ENCODE measurements at regions not wholly inside any gene's neighbourhood (a gene's known extent, or its start where the extent isn't known, plus 50 kb on each side); places are given as distances from the start of the nearest gene placed in this dataset.

- H3K4me3 ChIP-seq (ENCODE audit: low read length, poor library complexity, severe bottlenecking): no peak overlapping the region
- no peaks in the 10 kb centered on the region for H3K9me3 ChIP-seq (ENCODE audit: insufficient read depth, low read depth, low read length)
- peaks cover 18% of the 10 kb centered on the region for H3K4me1 ChIP-seq (ENCODE audit: insufficient read depth, low read length, poor library complexity, severe bottlenecking)
- no peak overlapping the region for H2AFZ ChIP-seq (ENCODE audit: low read length)
- no peaks in the 10 kb centered on the region for H3K79me2 ChIP-seq (ENCODE audit: insufficient read depth, low read length)
- no peaks in the 10 kb centered on the region for H4K20me1 ChIP-seq (ENCODE audit: insufficient read depth, low read length, poor library complexity, severe bottlenecking)
- no peak overlapping the region for H3K9ac ChIP-seq (ENCODE audit: low read depth, low read length, poor library complexity, severe bottlenecking)
- H3K27me3 ChIP-seq (ENCODE audit: insufficient read depth, low read length, poor library complexity, severe bottlenecking): no peaks in the 10 kb centered on the region
- no peak overlapping the region for H3K4me2 ChIP-seq (ENCODE audit: low read depth, low read length, poor library complexity, severe bottlenecking)
- TF ChIP-seq CTCF (conservative IDR thresholded peaks at IDR 0.05; ENCODE audit: low read length) (no peak), EZH2phosphoT487 (IDR thresholded peaks at IDR 0.05; ENCODE audit: borderline replicate concordance) (no peak)
- no peaks in the 10 kb centered on the region for H3K9me2 ChIP-seq (replicated peaks; ENCODE audit: low read depth, low read length)
- no peaks in the 10 kb centered on the region for H3F3A ChIP-seq (ENCODE audit: low read depth)
- H3K36me3 ChIP-seq (ENCODE audit: insufficient read depth, low read length): no peaks in the 10 kb centered on the region
Observed at GRCh38 chr2:160562730-160563129, 69.1 kb upstream of the RBMS1 start.

- Histone ChIP-seq H3K4me2 (ENCODE audit: low read depth, low read length, poor library complexity, severe bottlenecking) (no peak overlapping the region), H4K20me1 (ENCODE audit: insufficient read depth, low read length, poor library complexity, severe bottlenecking) (no peaks in the 10 kb centered on the region), H3K9me3 (ENCODE audit: insufficient read depth, low read depth, low read length) (no peaks in the 10 kb centered on the region), H3F3A (ENCODE audit: low read depth) (no peaks in the 10 kb centered on the region), H3K9me2 (replicated peaks; ENCODE audit: low read depth, low read length) (no peaks in the 10 kb centered on the region), H3K4me3 (ENCODE audit: low read length, poor library complexity, severe bottlenecking) (no peak overlapping the region), H3K36me3 (ENCODE audit: insufficient read depth, low read length) (no peaks in the 10 kb centered on the region), H3K27me3 (ENCODE audit: insufficient read depth, low read length, poor library complexity, severe bottlenecking) (no peaks in the 10 kb centered on the region), H2AFZ (ENCODE audit: low read length) (no peak overlapping the region; the same call in 1 of the 2 replicates), H3K9ac (ENCODE audit: low read depth, low read length, poor library complexity, severe bottlenecking) (no peak overlapping the region), H3K79me2 (ENCODE audit: insufficient read depth, low read length) (no peaks in the 10 kb centered on the region), H3K4me1 (ENCODE audit: insufficient read depth, low read length, poor library complexity, severe bottlenecking) (peaks cover 18% of the 10 kb centered on the region)
- TF ChIP-seq EZH2phosphoT487 (IDR thresholded peaks at IDR 0.05; ENCODE audit: borderline replicate concordance) (no peak), CTCF (conservative IDR thresholded peaks at IDR 0.05; ENCODE audit: low read length) (no peak)
Observed at GRCh38 chr2:160564591-160564990, 71.0 kb upstream of the RBMS1 start.

- no peak for TF ChIP-seq CTCF (conservative IDR thresholded peaks at IDR 0.05; ENCODE audit: low read length)
Observed at GRCh38 chr2:160565099-160565845, 71.7 kb upstream of the RBMS1 start.

More at GRCh38 chr2:160565099-160565845, 71.7 kb upstream of the RBMS1 start:
- H3K9me2 ChIP-seq (replicated peaks; ENCODE audit: low read depth, low read length): no peaks in the 10 kb centered on the region
- H3F3A ChIP-seq (ENCODE audit: low read depth): no peaks in the 10 kb centered on the region
- H3K27me3 ChIP-seq (ENCODE audit: insufficient read depth, low read length, poor library complexity, severe bottlenecking): no peaks in the 10 kb centered on the region
- no peaks in the 10 kb centered on the region for H3K36me3 ChIP-seq (ENCODE audit: insufficient read depth, low read length)
- H3K9ac ChIP-seq (ENCODE audit: low read depth, low read length, poor library complexity, severe bottlenecking): no peak overlapping the region
- H3K9me3 ChIP-seq (ENCODE audit: insufficient read depth, low read depth, low read length): no peaks in the 10 kb centered on the region
- H3K4me3 ChIP-seq (ENCODE audit: low read length, poor library complexity, severe bottlenecking): no peak overlapping the region
- peaks cover 18% of the 10 kb centered on the region for H3K4me1 ChIP-seq (ENCODE audit: insufficient read depth, low read length, poor library complexity, severe bottlenecking)
- no peak overlapping the region for H3K4me2 ChIP-seq (ENCODE audit: low read depth, low read length, poor library complexity, severe bottlenecking)
- no peaks in the 10 kb centered on the region for H3K79me2 ChIP-seq (ENCODE audit: insufficient read depth, low read length)
- no peaks in the 10 kb centered on the region for H4K20me1 ChIP-seq (ENCODE audit: insufficient read depth, low read length, poor library complexity, severe bottlenecking)
- H2AFZ ChIP-seq (ENCODE audit: low read length): no peak overlapping the region

Measured in Loucy (cell line).